ENCODE measurements at regions not wholly inside any gene's neighbourhood (a gene's known extent, or its start where the extent isn't known, plus 50 kb on each side); places are given as distances from the start of the nearest gene placed in this dataset.

DNA sequence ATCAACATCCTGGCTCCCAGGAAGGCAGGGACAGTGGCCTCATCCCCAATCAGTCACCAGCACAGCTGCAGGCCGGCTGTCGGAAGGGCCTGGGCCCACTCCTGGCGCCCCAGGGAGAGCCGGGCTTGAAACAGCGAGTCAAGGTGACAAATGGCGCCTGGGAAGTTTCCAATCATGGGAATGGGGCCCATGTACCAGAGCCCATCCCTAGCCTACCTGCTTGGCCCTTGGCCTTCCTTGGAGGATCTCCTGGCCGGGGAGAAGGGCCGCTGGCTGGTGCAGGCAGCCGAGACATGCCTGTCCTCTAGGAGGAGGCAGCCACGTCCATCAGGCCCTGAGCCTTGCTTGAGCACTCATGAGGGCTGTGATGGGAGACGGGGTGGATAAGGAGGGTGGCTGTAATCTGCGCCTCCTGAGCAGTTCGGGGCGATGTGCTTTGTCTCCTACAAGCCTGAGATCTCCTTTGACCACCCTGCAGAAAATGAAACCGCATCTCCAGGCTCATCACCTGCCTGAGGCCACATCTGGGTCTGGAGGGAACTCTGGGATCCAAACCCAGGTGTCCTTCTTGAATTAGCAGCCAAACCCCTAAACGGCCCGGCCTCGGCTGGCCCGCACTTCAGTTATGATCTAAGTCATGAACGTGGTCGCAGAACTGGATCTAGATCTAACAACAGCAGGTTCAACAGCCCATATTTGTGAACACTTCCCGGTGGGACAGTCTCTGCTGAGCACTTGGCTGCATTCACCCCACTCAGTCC is 862.0 kb downstream of the TBC1D22A start:
- Histone ChIP-seq H3K27ac (no peak overlapping the region), H3K36me3 (no peaks in the 10 kb centered on the region), H3K27me3 (peaks cover 0 to 63% (median 0%) of the 10 kb centered on the region in 3 donors), H3K9me3 (no peaks in the 10 kb centered on the region), H3K4me1 (peaks cover 0 to 5% (median 0%) of the 10 kb centered on the region in 4 donors), H3K4me3 (no peak overlapping the region)
- DNase-seq = no peak
- intact Hi-C loops (cut with DNase I; ENCODE audit: low total_unique reads) = no loop called here
- WGBS, 5 donors = 79 to 87% (median 83%) methylated on average over 19 to 22 of the region's 22 CpGs
- TF ChIP-seq POLR2A (IDR thresholded peaks at IDR 0.05) (no peak), EP300 (IDR thresholded peaks at IDR 0.05) (no peak), POLR2AphosphoS5 (IDR thresholded peaks at IDR 0.05) (no peak)
- TF ChIP-seq, protein P1, sequence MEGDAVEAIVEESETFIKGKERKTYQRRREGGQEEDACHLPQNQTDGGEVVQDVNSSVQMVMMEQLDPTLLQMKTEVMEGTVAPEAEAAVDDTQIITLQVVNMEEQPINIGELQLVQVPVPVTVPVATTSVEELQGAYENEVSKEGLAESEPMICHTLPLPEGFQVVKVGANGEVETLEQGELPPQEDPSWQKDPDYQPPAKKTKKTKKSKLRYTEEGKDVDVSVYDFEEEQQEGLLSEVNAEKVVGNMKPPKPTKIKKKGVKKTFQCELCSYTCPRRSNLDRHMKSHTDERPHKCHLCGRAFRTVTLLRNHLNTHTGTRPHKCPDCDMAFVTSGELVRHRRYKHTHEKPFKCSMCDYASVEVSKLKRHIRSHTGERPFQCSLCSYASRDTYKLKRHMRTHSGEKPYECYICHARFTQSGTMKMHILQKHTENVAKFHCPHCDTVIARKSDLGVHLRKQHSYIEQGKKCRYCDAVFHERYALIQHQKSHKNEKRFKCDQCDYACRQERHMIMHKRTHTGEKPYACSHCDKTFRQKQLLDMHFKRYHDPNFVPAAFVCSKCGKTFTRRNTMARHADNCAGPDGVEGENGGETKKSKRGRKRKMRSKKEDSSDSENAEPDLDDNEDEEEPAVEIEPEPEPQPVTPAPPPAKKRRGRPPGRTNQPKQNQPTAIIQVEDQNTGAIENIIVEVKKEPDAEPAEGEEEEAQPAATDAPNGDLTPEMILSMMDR (IDR thresholded peaks at IDR 0.05) = no peak

DNA sequence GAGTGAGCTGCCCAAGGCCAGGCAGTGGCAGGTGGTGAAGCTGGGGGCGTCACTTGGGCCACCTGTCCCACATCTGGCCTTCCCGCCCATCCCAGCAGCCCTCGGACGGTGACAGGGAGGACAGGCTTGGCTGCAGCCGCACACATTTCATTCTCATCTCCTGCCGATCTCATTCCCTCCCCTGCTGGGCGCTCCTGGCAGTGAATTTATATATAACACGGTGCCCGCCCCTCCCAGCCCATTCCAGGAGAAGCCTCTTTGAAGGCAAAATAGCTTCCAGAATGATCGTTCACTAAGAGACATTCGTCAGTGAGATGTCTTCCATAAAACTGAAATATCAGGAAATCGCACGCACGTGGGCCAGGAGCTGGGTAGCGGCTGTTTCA is 861.3 kb downstream of the TBC1D22A start:
- 76 to 81% (median 78%) methylated on average over 15 of the region's 15 CpGs for WGBS, 5 donors
- peak in 1 of 2 donors; percentile 21 for DNase-seq

DNA sequence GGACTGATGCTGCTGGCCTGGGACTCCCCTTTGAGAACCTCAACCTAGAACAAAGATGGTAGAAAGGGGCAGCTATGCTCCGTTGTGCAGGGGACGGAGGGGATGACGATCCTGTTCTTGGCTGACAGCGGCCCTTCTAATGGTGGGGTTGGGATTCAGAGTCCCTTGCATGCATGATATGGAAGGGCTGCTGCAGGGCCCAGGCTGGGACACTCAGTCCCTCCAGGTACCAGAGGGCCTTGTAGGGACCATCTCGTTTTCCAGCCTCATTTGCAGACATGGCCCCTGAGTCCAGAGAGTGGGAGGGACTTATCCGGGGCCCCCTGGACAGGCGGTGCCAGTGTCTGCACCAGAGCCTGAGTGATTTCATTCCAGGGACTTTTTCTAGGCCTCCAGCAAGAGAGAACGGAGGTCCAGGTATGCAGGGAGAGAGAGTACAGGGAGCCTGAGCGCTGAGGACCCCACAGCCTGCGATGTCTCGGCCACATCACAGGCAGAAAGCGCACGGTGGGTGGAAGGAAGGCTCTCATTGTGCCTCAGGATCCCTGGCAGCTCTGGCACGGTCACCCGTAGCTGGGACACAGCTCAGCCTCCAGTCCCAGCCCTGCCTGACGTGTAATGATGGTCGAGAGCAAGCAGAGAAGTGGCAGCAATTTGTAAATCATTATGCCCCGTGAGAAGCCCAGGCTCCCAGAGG is 860.8 kb downstream of the TBC1D22A start:
- DNase-seq = peak in 1 of 2 donors; percentile 23
- 76 to 84% (median 82%) methylated on average over 16 to 18 of the region's 18 CpGs for WGBS, 5 donors
- intact Hi-C loops (cut with DNase I; ENCODE audit: low total_unique reads) = no loop called here
- Histone ChIP-seq H3K9me3 (no peaks in the 10 kb centered on the region), H3K27ac (no peak overlapping the region), H3K27me3 (peaks cover 0 to 61% (median 0%) of the 10 kb centered on the region in 3 donors), H3K36me3 (no peaks in the 10 kb centered on the region), H3K4me3 (no peak overlapping the region), H3K4me1 (no peaks in the 10 kb centered on the region)
- no peak for TF ChIP-seq EP300 (IDR thresholded peaks at IDR 0.05)
- TF ChIP-seq, protein P1 (IDR thresholded peaks at IDR 0.05) = no peak
- no peak for TF ChIP-seq POLR2A (IDR thresholded peaks at IDR 0.05)
- no peak for TF ChIP-seq POLR2AphosphoS5 (IDR thresholded peaks at IDR 0.05)

More for the DNA sequence above, 861.3 kb downstream of the TBC1D22A start:
- no peaks in the 10 kb centered on the region for H3K36me3 ChIP-seq
- no peaks in the 10 kb centered on the region for H3K4me1 ChIP-seq
- intact Hi-C loops (cut with DNase I; ENCODE audit: low total_unique reads) = no loop called here
- H3K27ac ChIP-seq = no peak overlapping the region
- peaks cover 0 to 57% (median 0%) of the 10 kb centered on the region in 3 donors for H3K27me3 ChIP-seq
- H3K4me3 ChIP-seq = no peak overlapping the region
- H3K9me3 ChIP-seq = no peaks in the 10 kb centered on the region
- TF ChIP-seq, protein P1 (IDR thresholded peaks at IDR 0.05) = no peak
- TF ChIP-seq POLR2A (IDR thresholded peaks at IDR 0.05) (no peak), EP300 (IDR thresholded peaks at IDR 0.05) (no peak), POLR2AphosphoS5 (IDR thresholded peaks at IDR 0.05) (no peak)

DNA sequence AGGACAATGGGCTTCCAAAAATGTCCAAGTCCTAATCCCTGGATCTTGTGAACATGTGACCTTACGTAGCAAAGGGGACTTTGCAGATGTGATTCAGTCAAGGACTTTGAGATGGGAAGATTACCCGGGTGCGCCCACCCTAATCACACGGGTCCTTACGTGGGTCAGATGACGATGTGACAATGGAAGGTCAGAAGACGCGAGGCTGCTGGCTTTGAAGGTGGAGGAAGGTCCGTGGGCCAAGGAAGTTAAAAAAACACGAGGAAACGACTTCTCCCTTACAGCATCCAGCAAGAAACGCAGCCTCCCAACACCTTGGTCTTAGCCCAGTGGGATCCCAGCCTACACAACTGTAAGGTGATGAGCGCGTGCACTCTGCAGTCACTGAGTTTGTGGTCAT is 860.1 kb downstream of the TBC1D22A start:
- peak in 1 of 2 donors; percentile 17 for DNase-seq
- H3K4me1 ChIP-seq = no peaks in the 10 kb centered on the region
- no peak overlapping the region for H3K27ac ChIP-seq
- no peak for TF ChIP-seq POLR2AphosphoS5 (IDR thresholded peaks at IDR 0.05)
- TF ChIP-seq, protein P1 (IDR thresholded peaks at IDR 0.05) = no peak
- no peak for TF ChIP-seq POLR2A (IDR thresholded peaks at IDR 0.05)
- no peak for TF ChIP-seq EP300 (IDR thresholded peaks at IDR 0.05)
- intact Hi-C loops (cut with DNase I; ENCODE audit: low total_unique reads) = no loop called here
- no peaks in the 10 kb centered on the region for H3K9me3 ChIP-seq
- H3K36me3 ChIP-seq = no peaks in the 10 kb centered on the region
- 79 to 86% (median 82%) methylated on average over 14 of the region's 14 CpGs for WGBS, 5 donors
- H3K4me3 ChIP-seq = no peak overlapping the region
- H3K27me3 ChIP-seq = peaks cover 0 to 67% (median 0%) of the 10 kb centered on the region in 3 donors
